Head of caudate nucleus (tissue), 42 donors: ENCODE measurements at regions not wholly inside any gene's neighbourhood (a gene's known extent, or its start where the extent isn't known, plus 50 kb on each side); places are given as distances from the start of the nearest gene placed in this dataset.

ENCODE experiments used
- DNase-seq, 42 donors: peaks; one replicate each; pipeline versions ENCODE4 v3.0.0 to v3.0.0-alpha.2; 2020 to 2021; ENCODE audit warnings: mixed read lengths in 7 of 42
- intact Hi-C: fragments of 100-400 bp; cut with DNase I; formaldehyde crosslinking; loops from one replicate; pipeline ENCODE4 v1.15.0; 2022

GRCh38 chr11:77530879-77531278 lies 57.0 kb upstream of the PAK1 start:
- DNase-seq: no peak
- intact Hi-C loops: no loop called here

- DNase-seq: no peak
- intact Hi-C loops: no loop called here
These were observed 55.8 kb upstream of the PAK1 start for GRCh38 chr11:77529685-77530084.

GRCh38 chr11:77525455-77526091 lies 51.7 kb upstream of the PAK1 start:
- DNase-seq: peak in 19 of 42 donors; percentile 16 to 70 (median 37)

GRCh38 chr11:77524539-77524938 lies 50.6 kb upstream of the PAK1 start:
- DNase-seq: peak in 1 of 42 donors; percentile 23
- intact Hi-C loops: no loop called here

More at GRCh38 chr11:77525455-77526091, 51.7 kb upstream of the PAK1 start:
- intact Hi-C loops: no loop called here

- DNase-seq: no peak
- intact Hi-C loops: no loop called here
These were observed 49.8 kb upstream of the PAK1 start for GRCh38 chr11:77523712-77524111.
